HG03039 (cell line): ENCODE measurements at regions not wholly inside any gene's neighbourhood (a gene's known extent, or its start where the extent isn't known, plus 50 kb on each side); places are given as distances from the start of the nearest gene placed in this dataset.

ENCODE experiments used
- ATAC-seq: cut with Tn5 transposase; IDR thresholded peaks from one replicate; pipeline ENCODE4 v1.9.1; 2021; ENCODE audit warnings: mild to moderate bottlenecking, moderate library complexity; ENCODE audit not compliant: unreplicated experiment

DNA sequence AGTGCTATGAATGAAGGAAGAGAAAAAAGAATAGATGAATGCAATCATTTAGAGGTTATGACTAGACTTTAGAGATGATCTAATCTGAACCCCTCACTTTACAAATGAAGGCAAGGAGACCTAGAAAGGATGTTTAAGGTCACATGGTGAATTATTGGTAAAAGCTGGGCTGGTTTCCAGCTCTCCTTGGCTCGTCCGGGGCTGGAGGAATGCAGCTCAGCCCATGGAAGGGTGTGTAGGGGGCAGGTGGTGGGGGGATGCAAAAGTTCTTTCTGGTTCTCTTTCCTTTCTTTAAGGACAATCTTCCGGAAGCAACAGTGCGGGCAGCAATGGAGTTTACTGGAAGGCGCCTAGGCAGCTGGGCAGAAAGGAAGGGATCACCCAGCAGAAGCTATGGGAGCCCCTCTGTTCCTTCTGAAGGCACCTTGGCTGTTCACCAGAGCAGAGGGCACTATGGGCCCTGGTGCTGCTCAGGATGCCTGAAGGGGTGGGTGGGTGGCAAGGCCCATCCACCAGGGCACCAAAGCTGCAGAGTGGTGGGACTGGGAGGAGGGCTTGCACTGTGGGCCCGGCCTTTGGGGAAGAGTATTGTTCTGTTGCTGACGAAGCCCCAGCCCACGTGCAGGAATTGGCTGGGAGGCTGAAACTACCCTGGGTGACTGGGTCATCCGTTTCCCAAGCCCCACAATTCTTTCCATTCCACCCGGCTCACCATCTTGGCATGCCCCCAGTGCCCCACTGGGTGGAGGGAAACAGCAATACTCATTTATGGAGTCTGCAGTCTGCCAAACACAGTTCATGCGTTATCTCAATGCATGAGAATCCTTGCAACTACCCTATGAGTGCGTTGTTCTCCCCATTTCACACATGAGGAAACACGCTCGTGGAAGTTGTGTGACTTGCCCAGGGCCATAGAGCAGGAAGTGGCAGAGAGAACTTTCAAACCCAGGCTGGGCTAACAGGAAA lies 78.2 kb downstream of the IRF2BPL start:
- no peak for ATAC-seq

DNA sequence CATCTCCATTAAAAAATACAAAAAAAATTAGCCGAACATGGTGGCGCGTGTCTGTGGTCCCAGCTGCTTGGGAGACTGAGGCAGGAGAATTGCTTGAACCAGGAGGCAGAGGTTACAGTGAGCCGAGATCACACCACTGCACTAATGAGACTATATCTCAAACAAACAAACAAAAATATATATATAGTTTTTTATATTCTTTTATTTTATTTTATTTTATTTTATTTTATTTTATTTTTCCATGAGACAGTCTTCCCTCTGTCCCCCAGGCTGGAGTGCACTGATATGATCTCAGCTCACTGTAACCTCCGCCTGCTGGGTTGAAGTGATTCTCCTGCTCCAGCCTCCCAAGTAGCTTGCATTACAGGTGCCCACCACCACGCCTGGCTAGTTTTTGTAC lies 79.5 kb downstream of the IRF2BPL start:
- no peak for ATAC-seq

DNA sequence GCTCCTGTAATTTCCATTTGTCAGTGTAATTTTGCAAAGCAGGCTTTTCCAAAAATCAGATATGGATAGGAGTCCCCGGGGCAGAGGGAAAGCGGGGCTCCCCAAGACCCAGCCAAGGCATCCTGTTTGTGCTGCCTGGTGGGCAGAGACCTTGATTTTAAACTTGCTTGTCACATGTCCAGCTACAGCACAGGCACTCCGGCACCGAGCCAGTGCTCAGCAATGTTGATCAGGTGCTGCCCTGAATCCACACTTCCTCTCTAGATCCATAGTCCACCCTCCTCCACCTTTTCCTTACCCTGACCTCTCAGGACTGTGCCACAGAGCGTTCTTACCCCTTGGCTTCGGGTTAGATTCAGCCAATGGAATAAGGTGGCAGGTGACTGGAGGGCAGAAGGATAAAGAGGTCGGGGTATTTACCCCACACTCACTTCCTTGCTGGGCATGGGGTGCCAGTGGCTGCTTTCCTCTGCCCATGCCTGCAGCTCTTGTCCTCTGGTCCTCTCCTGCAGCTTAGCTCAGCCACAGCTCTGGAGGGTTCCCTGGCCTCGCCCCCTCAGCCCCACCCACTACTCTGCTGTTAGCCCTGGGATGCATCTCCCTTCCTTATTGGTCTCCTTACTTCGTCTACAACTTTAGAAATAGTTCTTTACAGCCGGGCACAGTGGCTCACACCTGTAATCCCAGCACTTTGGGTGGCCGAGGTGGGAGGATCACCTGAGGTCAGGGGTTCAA lies 80.1 kb downstream of the IRF2BPL start:
- no peak for ATAC-seq

DNA sequence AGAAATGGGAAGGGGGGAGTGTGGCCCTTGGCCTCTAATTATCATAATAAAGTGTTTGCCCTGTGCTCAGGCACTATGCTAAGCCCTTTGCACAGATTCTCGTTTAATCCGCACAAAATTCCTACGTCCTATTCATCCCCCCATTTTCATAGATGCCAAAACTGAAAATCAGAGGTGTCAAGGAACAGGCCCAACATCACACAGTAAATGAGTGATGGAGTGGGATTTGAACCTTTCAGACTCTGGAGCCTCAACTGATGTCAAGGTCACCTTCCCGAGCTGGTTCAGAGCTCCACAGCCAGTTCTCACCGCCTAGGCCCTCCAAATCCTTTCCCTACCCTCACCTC lies 80.7 kb downstream of the IRF2BPL start:
- ATAC-seq = no peak

DNA sequence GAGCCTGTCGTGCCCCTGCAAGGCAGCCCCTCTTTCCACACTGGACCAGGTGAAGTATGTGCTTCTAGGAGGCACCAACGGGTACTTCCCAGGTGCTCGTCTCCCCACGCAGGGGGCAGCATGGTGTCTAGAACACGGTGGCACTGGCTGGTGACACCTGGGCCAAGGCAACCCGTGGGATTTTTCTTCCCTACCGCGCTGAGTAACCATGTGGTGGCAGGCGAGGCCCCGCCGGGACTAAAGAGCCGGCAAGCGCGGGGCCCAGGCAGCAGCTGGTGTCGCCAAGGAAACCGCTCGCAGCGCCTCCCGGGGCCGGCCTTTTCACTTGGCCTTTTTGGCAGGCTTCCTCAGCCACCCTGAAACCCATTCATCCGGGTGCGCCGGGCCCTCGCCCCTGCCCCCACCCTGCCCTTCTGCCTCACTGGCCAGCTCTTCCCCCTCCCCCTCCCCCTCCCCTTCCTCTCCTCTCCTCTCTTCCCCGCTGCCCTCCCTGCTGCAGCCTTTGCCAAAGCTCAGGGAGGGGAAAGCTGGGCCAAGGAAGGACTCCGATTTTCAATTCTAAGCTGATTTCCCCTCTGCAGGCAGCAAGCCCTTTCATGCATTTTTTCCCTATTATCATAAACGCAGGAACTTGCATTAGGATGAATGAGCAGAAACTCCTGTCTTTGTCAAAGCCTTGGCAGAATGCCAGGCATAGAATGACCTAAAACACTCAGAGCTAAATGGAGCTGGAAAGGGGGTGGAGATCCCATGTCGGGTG lies 81.2 kb downstream of the IRF2BPL start:
- ATAC-seq = peak; percentile 62

DNA sequence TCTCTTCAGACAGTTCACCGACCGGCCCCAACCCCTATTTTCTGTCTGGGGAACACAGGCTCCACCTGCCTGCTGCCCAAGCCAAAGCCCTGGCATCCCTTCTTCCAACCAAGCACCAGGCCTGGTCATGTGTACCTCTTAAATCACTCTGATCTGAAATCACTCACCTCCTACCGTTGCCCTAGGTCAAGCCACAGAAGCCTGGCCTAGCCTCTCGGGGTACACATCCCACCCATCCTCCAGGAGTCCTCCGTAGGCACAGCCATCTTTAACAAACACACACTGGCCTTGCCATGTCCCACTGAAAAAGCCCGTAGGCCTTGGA lies 81.8 kb downstream of the IRF2BPL start:
- no peak for ATAC-seq

DNA sequence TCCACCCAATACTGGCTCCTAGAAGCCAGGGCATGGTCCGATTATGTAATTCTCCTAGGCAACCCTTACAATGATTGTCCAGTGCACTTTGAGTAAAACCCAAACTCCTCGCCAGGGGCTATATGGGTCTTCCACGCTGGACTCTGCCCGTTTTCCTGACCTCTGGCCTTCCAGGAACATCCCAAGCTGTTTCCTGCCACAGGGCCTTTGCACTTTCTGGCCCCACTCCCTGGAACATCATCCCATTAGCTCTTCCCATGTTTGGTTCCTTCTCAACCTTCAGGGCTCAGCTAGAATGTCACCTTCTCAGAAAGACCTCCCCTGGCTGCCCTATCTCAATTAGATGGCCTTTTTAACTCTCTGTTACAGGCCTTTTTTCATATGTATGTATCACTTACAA lies 85.4 kb downstream of the IRF2BPL start:
- ATAC-seq = no peak

DNA sequence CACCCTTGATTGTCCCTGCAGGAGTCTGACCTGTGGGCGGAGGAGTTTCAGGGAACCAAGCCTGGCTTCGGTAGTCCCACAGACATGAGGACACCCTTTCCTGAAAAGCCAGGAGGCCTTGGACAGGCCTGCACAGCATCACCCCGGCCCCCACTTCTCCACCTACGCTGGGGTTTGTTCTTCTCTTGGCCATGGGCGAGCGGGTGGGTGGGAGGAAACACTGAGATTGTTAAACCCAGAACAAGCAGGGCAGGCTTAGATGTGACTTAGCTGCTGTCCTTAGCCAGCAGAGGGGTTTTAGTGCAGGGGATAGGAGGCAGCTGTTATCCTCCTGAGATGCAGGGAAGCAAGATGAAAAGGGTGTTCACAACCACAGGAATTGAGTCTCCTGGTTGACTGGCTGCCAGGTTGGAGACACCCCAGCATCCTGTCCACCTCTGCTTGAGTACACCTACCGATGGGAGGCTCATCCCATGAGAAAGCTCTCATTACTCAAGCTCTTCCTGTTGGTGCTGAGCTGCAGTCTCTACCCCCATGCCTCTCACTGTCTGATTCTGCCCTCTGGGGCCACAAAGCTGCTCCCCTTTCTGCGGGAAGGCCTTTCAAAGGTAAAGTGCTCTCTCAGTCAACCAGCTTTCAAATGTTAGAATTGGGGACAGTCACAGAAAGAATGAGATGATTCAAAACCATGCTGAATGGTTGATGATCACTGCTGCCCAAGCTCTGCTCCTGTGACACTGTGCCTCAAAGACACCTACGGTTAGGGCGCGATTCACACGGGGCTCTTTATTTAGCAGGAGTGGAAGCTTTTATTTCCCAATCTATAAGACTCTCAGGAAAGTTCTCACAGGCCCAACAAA lies 86.3 kb downstream of the IRF2BPL start:
- no peak for ATAC-seq

DNA sequence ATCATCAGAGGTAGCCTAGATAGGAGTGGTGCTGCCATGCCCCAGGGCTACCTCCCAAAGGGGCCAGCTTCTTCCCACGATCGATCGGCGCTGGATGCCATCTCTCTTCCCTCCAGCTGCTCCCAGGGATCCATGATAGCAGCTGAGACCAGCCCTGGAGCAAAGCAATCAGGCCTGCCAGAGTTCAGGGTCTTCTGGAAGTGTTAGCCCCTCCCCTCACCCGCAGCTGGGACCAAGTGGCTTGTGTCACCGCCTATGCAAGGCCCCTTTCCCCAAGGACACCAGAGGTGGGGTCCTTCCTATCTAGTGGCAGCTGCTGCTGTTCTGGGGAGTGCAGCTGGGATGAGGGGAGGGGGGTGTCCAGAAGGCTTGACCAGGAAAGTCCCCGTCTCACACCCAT lies 87.0 kb downstream of the IRF2BPL start:
- no peak for ATAC-seq

DNA sequence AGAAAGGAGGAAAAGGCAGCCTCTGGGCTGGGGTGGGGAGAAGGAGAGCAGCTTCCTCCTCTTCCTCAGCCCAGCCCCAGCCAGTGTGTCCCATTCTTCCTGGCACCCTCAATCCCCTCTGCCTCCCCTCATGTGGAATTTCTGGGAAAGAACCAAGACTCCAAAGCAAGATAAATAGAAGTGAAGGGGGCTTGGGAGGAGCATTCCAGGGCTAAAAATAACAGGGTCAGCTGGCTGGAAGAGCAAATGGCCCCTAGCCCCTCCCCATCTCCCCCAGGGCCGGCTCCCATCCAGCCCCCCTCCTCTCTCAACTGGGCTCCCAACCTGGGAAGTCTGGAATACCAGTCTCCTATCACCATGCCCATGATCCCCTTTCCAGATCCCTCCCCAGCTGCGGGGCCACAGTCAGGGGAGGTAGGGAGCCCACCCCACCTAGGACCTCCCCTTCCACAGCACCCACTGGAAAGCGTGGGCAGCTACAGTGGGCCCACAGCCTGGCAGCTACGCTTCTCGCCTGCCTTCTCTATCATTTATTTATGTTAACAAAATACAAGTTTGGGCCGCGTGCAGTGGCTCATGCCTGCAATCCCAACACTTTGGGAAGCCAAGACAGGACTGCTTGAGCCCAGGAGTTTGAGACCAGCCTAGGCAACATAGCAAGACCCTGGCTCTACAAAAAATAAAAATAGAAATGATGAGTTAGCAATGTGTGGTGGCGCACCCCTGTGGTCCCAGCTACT lies 88.3 kb downstream of the IRF2BPL start:
- ATAC-seq = no peak

DNA sequence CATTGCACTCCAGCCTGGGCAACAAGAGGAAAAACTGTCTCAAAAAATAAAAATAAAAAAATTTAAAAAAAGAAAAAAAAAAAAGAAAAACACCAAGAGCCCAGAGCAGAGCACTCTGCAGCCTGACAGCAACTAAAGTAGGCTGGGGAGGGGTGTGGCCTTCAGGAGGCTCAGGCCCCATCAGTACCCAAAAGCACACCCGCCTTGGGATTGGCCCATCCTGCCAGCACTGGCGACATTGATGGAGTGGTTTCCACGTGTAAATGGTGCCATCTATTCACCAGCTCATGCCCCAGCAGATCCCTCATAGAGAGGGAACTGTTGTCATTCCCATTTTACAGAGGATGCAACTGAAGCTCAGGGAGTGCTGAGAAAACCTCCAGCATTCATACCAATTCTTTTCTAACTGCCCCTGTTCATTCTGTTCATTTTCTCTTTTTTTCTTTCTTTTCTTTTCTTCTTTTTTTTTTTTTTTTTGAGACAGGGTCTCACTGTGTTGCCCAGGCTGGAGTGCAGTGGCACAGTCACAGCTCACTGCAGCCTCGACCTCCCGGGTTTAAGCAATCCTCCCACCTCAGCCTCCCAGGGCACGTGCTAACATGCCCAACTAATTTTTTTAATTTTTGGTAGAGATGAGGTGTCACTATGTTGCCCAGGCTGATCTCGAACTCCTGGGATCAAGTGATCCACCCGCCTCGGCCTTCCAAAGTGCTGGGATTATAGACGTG lies 89.3 kb downstream of the IRF2BPL start:
- no peak for ATAC-seq

DNA sequence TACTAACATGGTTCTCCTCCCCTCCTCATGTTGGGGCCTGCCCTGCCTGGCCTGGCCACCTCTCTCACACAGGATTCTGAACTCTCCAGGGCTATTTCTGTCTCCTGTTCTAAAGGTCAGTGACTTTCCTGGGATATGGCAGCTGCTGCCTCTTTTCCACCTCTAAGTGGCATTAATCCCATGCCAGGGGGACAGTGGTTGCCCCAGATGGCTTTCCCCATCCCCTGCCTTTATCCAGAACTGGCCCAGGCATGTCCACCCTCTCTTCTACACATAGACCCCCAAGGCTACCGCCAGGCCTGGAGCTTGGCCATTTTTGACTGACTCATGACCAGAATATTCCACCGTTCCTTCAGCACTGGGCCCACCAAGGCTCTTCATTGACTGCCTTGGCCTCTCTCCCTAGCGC lies 90.4 kb downstream of the IRF2BPL start:
- no peak for ATAC-seq

DNA sequence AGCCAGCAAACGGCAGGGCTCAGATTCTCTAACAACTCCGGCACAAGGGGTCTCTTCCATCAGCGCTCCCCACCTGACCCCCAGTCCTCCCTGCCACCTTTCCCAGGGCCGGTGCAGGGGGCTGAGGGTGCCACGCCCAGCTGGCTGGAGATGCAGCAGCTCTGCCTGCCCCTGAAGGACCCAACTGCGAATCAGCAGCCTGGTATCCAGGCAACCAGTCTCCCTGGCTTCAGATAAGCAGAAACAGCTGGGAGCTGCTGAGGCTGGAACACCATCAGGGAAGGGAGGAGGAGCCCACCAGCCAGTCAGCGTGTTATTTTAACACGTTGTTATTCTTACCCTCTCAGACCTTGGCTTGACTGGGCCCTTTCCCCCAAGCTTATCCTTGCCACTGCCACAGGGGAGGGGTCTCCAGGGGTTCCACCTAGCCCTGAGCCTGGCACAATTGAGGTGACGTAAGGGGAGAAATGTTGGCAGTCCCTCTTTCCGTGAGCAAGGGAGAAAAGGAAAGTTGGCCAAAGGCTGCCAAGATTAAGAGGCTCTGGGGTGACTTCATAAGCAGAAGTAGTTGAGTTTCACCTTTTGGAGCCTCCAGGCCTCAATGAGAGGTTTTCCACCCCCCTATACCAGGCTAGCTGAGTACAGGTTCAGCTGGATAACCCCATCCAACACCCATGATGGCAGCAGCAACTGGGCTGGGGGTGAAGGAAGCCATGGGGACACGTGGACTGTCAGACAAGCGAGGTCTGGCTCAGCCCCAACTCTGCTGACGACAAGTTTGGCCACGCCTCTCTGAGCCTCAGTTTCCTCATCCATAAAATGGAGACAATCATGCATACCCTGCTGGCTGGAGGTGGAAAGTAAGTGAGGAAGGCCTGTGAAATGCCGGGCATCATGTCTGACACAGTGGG lies 91.1 kb downstream of the IRF2BPL start:
- ATAC-seq = no peak

DNA sequence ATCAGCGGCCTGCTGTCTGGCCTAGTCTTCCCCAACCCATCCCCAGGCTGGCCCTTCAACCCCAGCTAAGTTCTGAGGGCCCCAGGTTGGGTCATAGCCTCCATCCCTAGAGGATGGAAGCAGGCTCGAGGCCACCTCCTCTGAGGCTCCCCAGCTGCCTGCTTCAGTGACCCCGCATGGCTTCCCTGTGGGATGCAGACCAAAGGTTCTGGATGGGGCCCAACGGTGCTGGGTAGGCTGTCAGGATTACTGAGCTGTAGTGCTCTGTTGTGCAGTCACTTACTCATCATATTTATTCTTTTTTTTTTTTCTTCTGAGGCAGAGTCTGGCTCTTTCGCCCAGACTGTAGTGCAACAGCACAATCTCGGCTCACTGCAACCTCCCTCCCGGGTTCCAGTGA lies 92.0 kb downstream of the IRF2BPL start:
- ATAC-seq = no peak

DNA sequence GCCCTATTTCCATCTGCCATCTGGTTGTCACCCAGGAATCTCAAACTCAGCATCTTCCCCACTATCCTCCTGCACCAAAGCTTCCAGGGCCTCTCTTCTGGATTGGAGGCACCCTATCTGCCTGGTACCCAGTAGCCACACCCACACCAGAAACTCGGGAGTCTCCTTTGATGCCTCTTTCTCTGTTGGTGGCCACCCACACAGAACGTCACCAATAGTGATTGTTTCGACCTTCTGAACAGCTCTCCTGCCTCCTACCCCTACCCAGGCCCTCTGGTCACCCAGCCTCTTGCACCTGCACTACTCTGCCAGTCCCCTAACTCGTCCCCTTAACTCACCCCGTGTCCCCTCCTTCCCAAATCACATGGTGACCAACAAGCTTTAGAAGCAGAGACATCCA lies 95.0 kb downstream of the IRF2BPL start:
- ATAC-seq = no peak

DNA sequence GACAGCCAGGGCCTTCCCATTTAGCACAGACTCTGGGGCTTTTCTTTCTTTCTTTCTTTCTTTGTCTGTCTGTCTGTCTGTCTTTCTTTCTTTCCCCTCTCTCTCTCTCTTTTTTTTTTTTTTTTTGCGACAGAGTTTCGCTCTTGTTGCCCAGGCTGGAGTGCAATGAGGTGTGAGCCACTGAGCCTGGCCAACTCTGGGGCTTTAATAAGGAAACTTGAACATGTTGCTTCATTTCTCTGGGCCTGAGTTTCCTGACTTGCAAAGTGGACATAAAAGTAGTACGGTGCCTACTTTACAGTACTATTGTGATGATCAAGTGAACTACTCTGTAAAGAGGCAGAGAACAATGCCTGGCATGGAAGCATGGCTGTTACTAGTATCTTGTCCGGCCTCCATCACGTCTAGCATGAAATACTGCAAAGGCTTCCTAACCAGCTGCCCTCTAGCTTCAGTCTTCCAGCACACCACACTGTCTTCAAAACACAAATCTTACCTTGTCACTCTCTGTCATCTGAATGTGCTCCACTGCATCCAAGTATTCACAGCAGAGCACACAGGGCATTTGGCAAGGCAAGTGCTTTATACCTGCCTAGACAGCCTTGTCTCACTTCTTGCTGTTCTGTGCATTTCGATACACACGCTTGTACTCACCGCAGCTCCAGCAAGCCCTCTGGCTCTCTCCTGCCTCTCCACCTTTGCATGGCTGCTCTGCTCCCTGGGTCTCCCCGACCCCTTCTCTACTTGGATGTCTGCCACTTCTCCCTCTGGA lies 96.7 kb downstream of the IRF2BPL start:
- ATAC-seq = no peak

DNA sequence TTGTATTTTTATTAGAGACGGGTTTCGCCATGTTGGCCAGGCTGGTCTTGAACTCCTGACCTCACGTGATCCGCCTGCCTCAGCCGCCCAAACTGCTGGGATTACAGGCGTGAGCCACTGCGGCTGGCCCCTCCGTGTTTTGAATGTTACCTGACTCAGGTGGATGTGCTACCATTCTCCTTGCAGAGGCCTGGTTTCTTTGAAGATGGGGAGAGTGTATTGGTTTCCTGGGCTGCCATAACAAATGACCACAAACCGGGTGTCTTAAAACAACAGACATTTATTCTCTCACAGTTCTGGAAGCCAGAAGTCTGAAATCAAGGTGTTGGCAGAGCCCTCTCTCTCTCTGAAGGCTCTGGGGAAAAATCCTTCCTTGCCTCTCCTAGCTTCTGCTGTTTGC lies 98.0 kb downstream of the IRF2BPL start:
- no peak for ATAC-seq

DNA sequence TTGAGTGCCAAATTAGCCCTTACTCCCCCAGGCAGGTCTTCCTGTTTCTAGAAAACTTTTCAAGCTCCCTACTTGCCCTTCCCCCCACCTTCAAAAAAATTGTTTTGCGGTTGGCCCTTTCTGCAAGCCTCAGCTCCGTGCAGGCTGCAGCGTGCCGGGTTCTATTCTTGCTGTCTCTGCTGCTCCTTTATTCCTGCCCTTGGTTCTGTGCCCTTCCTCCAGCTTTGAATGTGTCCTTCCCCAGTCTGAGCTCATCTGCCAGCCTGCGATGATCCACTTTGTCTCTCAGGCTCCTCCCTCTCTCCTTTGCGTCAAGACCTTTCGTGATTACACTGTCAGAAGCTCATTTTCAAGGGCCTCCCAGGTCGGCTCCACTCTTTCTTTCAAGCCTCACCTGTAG lies 98.6 kb downstream of the IRF2BPL start:
- ATAC-seq = no peak
